Gastrocnemius medialis (tissue), 4 donors: ENCODE measurements at regions not wholly inside any gene's neighbourhood (a gene's known extent, or its start where the extent isn't known, plus 50 kb on each side); places are given as distances from the start of the nearest gene placed in this dataset.

Experiments used
- ATAC-seq, 2 donors: fragments of 150-250 bp; one replicate each; pipeline ENCODE4 v1.9.1; 2016
- DNase-seq, 2 donors: peaks; one replicate each; pipeline ENCODE4 v3.0.0-alpha.2; 2019
- H3K27ac ChIP-seq, 4 donors: fragments of 200-600 bp; sonication (generic); 1 replicate in 1 of 4; 2 replicates in 3 of 4; pipeline ENCODE4 v1.5.1; 2016 to 2018; ENCODE audit warnings: mild to moderate bottlenecking in 2 of 4, moderate library complexity in 1 of 4
- H3K27me3 ChIP-seq, 3 donors: fragments of 200-600 bp; sonication (generic) in 2 of 3; 1 replicate in 1 of 3; 2 replicates in 2 of 3; pipeline versions ENCODE4 v1.5.1 to v1.6.0; 2016 to 2019; ENCODE audit warnings: mild to moderate bottlenecking in 1 of 3, moderate library complexity in 1 of 3
- H3K36me3 ChIP-seq, 2 donors: fragments of 200-600 bp; sonication (generic) in 1 of 2; one replicate each; pipeline ENCODE4 v1.5.1; 2017 to 2018
- H3K4me1 ChIP-seq, 2 donors: fragments of 200-600 bp; sonication (generic) in 1 of 2; one replicate each; pipeline ENCODE4 v1.5.1; 2016 to 2017; ENCODE audit warnings: mild to moderate bottlenecking in 2 of 2
- H3K4me3 ChIP-seq, 4 donors: fragments of 200-600 bp; sonication (generic) in 3 of 4; 1 replicate in 1 of 4; 2 replicates in 3 of 4; pipeline ENCODE4 v1.5.1; 2016 to 2019; ENCODE audit warnings: mild to moderate bottlenecking in 2 of 4
- H3K9me3 ChIP-seq, 3 donors: fragments of 200-600 bp; sonication (generic) in 2 of 3; 1 replicate in 1 of 3; 2 replicates in 2 of 3; pipeline ENCODE4 v1.5.1; 2016 to 2019
- POLR2A ChIP-seq, 2 donors: fragments of 450-650 bp; IDR thresholded peaks; one replicate each; pipeline ENCODE4 v1.6.1; 2017; ENCODE audit warnings: antibody characterized with exemption in 2 of 2, mild to moderate bottlenecking in 2 of 2, moderate library complexity in 2 of 2
- in situ Hi-C, 4 donors: fragments of 200-750 bp; cut with MboI; loops; one replicate each; pipeline versions ENCODE4 v1.15.0 to v1.8.0; 2017; ENCODE audit warnings: low sequenced_read_pairs in 4 of 4
- intact Hi-C: fragments of 100-400 bp; cut with DNase I; formaldehyde crosslinking; loops from one replicate; pipeline ENCODE4 v1.15.1; 2023; ENCODE audit warnings: low total_unique reads
- TF ChIP-seq, protein P1 (sequence below), 5 experiments: fragments of 450-650 bp in 3 of 5; fragments of 200-600 bp in 2 of 5; sonication (generic) in 2 of 5; IDR thresholded peaks in 4 of 5; conservative IDR thresholded peaks in 1 of 5; 1 replicate in 4 of 5; 2 replicates in 1 of 5; pipeline ENCODE4 v1.5.1; 2016 to 2019; ENCODE audit warnings: antibody characterized with exemption in 5 of 5, mild to moderate bottlenecking in 3 of 5, moderate library complexity in 3 of 5

DNA sequence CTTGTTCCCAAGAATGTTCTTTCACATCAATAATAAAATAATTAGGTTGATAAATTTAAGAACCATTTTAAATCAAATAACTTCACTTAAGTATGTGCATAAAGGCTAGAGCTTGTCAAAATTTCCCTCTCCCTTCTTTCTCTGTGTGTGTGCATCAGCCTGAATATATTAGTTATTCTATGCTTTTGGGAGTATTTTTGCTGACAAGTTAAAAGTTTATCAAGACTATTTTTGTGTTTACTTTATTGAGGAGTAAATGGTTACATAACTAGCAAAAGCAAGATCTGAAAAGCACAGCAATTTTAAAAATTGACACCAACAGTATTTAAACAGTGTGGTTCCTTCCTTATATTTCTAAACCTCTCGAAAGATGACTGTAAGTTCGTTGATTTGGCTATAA, 261.7 kb downstream of the ISL1 start:
- in situ Hi-C loops: no loop called here
- TF ChIP-seq, protein P1, sequence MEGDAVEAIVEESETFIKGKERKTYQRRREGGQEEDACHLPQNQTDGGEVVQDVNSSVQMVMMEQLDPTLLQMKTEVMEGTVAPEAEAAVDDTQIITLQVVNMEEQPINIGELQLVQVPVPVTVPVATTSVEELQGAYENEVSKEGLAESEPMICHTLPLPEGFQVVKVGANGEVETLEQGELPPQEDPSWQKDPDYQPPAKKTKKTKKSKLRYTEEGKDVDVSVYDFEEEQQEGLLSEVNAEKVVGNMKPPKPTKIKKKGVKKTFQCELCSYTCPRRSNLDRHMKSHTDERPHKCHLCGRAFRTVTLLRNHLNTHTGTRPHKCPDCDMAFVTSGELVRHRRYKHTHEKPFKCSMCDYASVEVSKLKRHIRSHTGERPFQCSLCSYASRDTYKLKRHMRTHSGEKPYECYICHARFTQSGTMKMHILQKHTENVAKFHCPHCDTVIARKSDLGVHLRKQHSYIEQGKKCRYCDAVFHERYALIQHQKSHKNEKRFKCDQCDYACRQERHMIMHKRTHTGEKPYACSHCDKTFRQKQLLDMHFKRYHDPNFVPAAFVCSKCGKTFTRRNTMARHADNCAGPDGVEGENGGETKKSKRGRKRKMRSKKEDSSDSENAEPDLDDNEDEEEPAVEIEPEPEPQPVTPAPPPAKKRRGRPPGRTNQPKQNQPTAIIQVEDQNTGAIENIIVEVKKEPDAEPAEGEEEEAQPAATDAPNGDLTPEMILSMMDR (IDR thresholded peaks at IDR 0.05 in 4 of 5, conservative IDR thresholded peaks at IDR 0.05 in 1 of 5): no peak
- no peak for TF ChIP-seq POLR2A (IDR thresholded peaks at IDR 0.05)
- Histone ChIP-seq H3K9me3 (no peaks in the 10 kb centered on the region), H3K27ac (no peak overlapping the region), H3K27me3 (no peaks in the 10 kb centered on the region), H3K4me1 (no peaks in the 10 kb centered on the region), H3K4me3 (no peak overlapping the region), H3K36me3 (no peaks in the 10 kb centered on the region)
- ATAC-seq: no peak
- DNase-seq: no peak
- intact Hi-C loops: no loop called here

DNA sequence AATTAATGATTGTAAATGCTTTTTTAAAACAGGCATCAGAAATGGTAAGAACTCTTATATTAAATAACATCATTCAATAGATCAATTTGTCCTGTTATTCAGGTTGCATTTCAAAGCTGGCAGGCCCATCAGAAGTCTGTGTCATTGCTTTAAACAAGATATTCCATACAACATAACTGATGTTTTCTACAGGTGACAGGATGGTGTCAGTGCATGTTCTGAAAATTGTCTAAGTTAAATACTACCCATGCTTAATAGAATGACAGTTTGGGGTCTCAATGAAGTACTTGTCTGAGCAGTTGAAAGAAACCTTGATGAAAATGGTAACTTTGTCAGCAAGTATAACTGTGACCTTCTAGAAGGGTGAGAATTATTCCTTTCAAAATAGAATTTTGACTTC, 263.2 kb downstream of the ISL1 start:
- no peak overlapping the region for H3K27ac ChIP-seq
- H3K9me3 ChIP-seq: no peaks in the 10 kb centered on the region
- no peaks in the 10 kb centered on the region for H3K36me3 ChIP-seq
- no peaks in the 10 kb centered on the region for H3K4me1 ChIP-seq
- no peak for TF ChIP-seq POLR2A (IDR thresholded peaks at IDR 0.05)
- TF ChIP-seq, protein P1 (IDR thresholded peaks at IDR 0.05 in 4 of 5, conservative IDR thresholded peaks at IDR 0.05 in 1 of 5): no peak
- ATAC-seq (no peak), DNase-seq (no peak)
- no peak overlapping the region for H3K4me3 ChIP-seq
- in situ Hi-C loops: no loop called here
- intact Hi-C loops: no loop called here
- H3K27me3 ChIP-seq: no peaks in the 10 kb centered on the region

DNA sequence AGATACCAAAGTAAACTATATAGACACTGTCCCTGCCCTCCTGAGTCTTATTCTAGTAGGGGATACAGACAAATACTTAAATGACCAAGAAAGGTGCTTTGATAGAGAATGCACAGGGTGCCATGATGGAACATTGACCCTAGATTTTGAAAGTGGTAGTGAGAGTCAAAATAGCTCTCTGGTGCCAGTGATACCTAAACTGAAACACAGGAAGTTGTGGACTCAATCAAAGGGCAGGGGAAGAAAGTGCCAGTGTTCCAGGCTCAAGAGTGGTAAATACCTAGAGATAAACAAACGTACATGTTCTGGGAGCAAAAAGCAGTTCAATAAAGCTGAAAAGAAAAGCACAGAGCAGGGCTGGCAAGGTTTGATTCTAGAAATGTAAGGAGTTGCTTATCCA, 267.6 kb downstream of the ISL1 start:
- Histone ChIP-seq H3K27ac (no peak overlapping the region), H3K27me3 (no peaks in the 10 kb centered on the region), H3K36me3 (no peaks in the 10 kb centered on the region), H3K4me3 (no peak overlapping the region), H3K9me3 (no peaks in the 10 kb centered on the region), H3K4me1 (no peaks in the 10 kb centered on the region)
- DNase-seq (no peak), ATAC-seq (no peak)
- TF ChIP-seq, protein P1 (IDR thresholded peaks at IDR 0.05 in 4 of 5, conservative IDR thresholded peaks at IDR 0.05 in 1 of 5): no peak
- no peak for TF ChIP-seq POLR2A (IDR thresholded peaks at IDR 0.05)
- intact Hi-C loops (no loop called here), in situ Hi-C loops (no loop called here)

DNA sequence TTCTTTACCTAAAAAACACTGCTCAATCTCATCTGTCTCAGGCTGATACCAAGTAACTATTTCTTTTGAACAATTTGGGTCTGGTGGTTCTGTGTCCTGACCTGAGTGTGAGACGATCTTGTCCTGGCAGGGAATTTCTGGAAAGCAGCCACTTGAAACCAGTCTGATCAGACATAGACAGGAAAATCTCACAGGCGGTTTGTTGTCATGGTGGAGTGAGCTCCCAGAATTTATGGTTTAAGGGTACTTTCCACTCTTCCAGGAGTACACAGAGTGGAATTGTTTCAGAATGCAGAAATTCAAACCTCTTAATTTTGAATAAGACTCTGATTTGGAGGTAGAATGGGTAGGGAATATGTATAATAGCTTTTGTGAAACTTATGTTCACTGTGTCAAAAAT, 268.2 kb downstream of the ISL1 start:
- in situ Hi-C loops (no loop called here), intact Hi-C loops (no loop called here)
- no peaks in the 10 kb centered on the region for H3K36me3 ChIP-seq
- no peaks in the 10 kb centered on the region for H3K27me3 ChIP-seq
- H3K27ac ChIP-seq: no peak overlapping the region
- no peaks in the 10 kb centered on the region for H3K4me1 ChIP-seq
- ATAC-seq (no peak), DNase-seq (no peak)
- H3K4me3 ChIP-seq: no peak overlapping the region
- H3K9me3 ChIP-seq: no peaks in the 10 kb centered on the region
- no peak for TF ChIP-seq POLR2A (IDR thresholded peaks at IDR 0.05)
- TF ChIP-seq, protein P1 (IDR thresholded peaks at IDR 0.05 in 4 of 5, conservative IDR thresholded peaks at IDR 0.05 in 1 of 5): no peak

DNA sequence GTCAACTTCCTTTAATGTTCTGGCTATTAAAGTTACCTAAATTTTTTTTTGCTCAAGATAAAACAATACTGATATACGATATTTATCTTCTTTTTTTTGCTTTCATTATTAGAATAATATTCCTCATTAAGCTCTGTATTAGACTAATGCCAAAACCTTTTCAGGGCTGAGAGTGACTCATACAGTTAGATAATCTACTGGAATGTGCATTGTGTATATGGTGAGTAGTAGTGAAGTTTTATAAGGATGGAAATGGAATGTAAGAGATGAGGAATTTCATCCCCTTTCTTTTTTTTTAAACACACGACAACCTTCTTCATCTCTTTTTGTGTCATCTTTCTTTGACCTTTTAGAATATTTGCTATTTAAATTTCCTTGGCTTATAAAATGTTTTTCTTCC, 268.6 kb downstream of the ISL1 start:
- ATAC-seq: no peak
- no peak for DNase-seq
- Histone ChIP-seq H3K36me3 (no peaks in the 10 kb centered on the region), H3K4me1 (no peaks in the 10 kb centered on the region), H3K27ac (no peak overlapping the region), H3K9me3 (no peaks in the 10 kb centered on the region), H3K27me3 (no peaks in the 10 kb centered on the region), H3K4me3 (no peak overlapping the region)
- in situ Hi-C loops (no loop called here), intact Hi-C loops (no loop called here)
- TF ChIP-seq, protein P1 (IDR thresholded peaks at IDR 0.05 in 4 of 5, conservative IDR thresholded peaks at IDR 0.05 in 1 of 5): no peak
- no peak for TF ChIP-seq POLR2A (IDR thresholded peaks at IDR 0.05)
